Omental fat pad (tissue), 3 donors: ENCODE measurements at regions not wholly inside any gene's neighbourhood (a gene's known extent, or its start where the extent isn't known, plus 50 kb on each side); places are given as distances from the start of the nearest gene placed in this dataset.

Experiments
- ATAC-seq: fragments of 150-250 bp; one replicate; pipeline ENCODE4 v1.9.1; 2016; ENCODE audit warnings: mild to moderate bottlenecking, moderate library complexity; ENCODE audit not compliant: low FRiP score
- DNase-seq: peaks from one replicate; pipeline ENCODE4 v3.0.0-alpha.2; 2019; ENCODE audit warnings: low spot score
- CTCF ChIP-seq, 3 donors: fragments of 450-650 bp; IDR thresholded peaks; one replicate each; pipeline ENCODE4 v1.5.1; 2016 to 2017; ENCODE audit warnings: antibody characterized with exemption in 3 of 3, mild to moderate bottlenecking in 3 of 3, moderate library complexity in 2 of 3

GRCh38 chr12:63064080-63064479 lies 86.9 kb downstream of the AVPR1A start:
- ATAC-seq (no peak), DNase-seq (no peak)
- TF ChIP-seq CTCF (IDR thresholded peaks at IDR 0.05), result no peak

GRCh38 chr12:63056649-63057048 lies 94.4 kb downstream of the AVPR1A start:
- no peak for TF ChIP-seq CTCF (IDR thresholded peaks at IDR 0.05)
- ATAC-seq (no peak), DNase-seq (no peak)

- no peak for TF ChIP-seq CTCF (IDR thresholded peaks at IDR 0.05)
- DNase-seq (no peak), ATAC-seq (no peak)
These were observed 98.3 kb downstream of the AVPR1A start for GRCh38 chr12:63052696-63053095.

- DNase-seq (no peak), ATAC-seq (no peak)
- no peak for TF ChIP-seq CTCF (IDR thresholded peaks at IDR 0.05)
These were observed 103.9 kb downstream of the AVPR1A start for GRCh38 chr12:63047146-63047545.

- no peak for TF ChIP-seq CTCF (IDR thresholded peaks at IDR 0.05)
- peak; percentile 14 for ATAC-seq
- DNase-seq, result no peak
These were observed 105.8 kb downstream of the AVPR1A start for GRCh38 chr12:63045020-63045860.

- ATAC-seq, result no peak
- DNase-seq, result no peak
- no peak for TF ChIP-seq CTCF (IDR thresholded peaks at IDR 0.05)
These were observed 107.7 kb upstream of the PPM1H start for GRCh38 chr12:63042646-63043045.

- no peak for ATAC-seq
- TF ChIP-seq CTCF (IDR thresholded peaks at IDR 0.05), result no peak
- DNase-seq, result no peak
These were observed 106.7 kb upstream of the PPM1H start for GRCh38 chr12:63041601-63042000.
